ENCODE measurements at regions not wholly inside any gene's neighbourhood (a gene's known extent, or its start where the extent isn't known, plus 50 kb on each side); places are given as distances from the start of the nearest gene placed in this dataset.
"Not testable (repeated sequence)": the region's sequence is repeated elsewhere in the genome, so short reads cannot be mapped to it uniquely, and the experiment has no call there.

GRCh38 chr4:96991083-96991482, 1151.2 kb downstream of the PDHA2 start:
- DNase-seq: no peak

GRCh38 chr4:96992443-96992842, 1150.8 kb downstream of the STPG2 start:
- DNase-seq: no peak

DNA sequence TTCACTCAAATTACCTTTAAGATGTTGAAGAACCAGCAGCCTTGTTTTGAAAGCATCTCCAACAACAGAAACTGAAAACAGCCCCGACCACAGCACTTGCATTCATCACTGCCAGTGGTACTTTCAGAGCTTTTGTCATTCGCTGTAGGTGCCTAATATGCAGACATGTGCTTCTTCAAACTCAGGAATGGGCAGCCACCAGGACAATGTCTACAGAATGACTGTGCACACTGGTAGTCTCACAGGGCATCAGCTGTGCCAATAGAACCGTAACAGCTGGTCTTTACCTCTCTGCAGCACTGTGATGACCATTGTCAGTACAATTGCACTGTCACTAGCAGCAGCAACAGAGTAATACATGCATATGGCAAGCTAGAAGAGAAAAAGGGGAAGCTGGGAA, 1149.7 kb downstream of the STPG2 start:
- no peak for DNase-seq

- DNase-seq: no peak
These were observed 1139.6 kb downstream of the STPG2 start for GRCh38 chr4:97003715-97004114.

GRCh38 chr4:97013309-97013708, 1130.0 kb downstream of the STPG2 start:
- no peak for DNase-seq

GRCh38 chr4:97013711-97014110, 1129.6 kb downstream of the STPG2 start:
- DNase-seq: no peak

DNA sequence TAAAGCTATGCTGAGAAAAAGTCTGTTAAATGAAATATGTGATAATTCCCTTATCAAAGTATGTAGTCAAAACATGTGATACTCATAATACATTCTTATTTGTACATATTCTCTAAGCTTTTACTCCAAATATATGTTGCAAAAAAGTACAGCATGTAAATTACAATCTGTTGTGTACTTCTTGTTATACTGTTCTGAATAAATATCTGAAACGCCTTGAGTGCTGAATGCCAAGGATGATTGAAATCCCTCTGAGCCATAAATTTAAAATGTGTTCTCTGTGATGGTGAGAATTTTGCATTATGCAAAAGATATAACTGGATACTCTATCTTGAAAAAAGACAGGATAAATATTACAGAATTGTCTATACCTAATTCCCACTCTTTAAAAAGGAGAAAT, 1128.0 kb downstream of the STPG2 start:
- no peak for DNase-seq

DNA sequence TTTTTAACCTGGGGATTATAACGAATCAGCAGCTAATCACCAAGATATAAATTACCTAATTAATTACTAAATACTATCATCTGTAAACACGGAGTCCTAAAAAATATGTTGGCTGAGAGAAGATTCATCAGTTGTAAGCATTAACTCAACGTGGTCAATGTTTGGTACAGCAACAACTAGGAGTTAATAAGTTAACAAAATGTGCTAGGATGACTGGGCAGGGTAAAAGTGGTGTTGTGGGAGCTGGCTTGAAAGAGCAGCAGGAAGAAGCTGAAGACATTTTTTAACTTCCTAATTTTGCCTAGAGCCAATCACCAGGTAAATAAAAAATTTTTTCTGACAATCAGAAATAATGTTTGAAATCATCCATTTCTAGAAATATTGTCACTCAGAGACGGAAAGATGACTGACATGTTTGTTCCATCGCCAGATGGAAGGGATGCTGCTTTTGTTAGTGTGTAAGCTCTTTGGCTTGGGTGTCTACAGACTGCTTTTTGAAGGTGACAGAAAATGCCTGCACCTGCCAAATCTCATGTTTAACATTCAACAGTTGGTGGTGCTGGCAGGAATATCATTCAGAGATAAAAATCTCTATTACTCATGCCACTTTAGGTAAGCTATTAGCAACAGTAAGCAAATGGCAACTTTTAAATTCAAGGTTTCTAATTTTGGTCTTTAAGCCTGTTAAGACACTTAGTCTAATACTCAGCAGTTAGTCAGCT, 1126.9 kb downstream of the STPG2 start:
- no peak for DNase-seq

- DNase-seq: no peak
These were observed 1115.4 kb downstream of the STPG2 start for GRCh38 chr4:97027728-97028410.

DNA sequence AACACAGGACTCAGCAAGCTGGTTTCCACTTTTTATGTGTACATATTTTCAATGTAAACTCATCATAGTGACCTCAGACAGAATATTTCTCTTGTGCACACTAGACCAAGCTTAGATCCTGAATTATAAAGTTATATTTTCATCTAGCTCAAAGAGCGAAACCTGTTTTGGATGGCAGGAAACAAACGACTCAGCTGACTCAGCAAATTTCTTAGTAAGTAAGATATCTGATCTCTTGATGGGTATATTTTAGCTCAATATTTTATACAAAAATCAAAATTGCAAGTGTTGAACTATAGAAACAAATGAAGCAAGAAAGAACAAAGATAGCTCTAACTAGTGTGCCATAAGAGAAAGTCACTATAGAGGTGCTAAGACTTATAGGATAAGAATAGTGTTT, 1114.5 kb downstream of the STPG2 start:
- no peak for DNase-seq

DNA sequence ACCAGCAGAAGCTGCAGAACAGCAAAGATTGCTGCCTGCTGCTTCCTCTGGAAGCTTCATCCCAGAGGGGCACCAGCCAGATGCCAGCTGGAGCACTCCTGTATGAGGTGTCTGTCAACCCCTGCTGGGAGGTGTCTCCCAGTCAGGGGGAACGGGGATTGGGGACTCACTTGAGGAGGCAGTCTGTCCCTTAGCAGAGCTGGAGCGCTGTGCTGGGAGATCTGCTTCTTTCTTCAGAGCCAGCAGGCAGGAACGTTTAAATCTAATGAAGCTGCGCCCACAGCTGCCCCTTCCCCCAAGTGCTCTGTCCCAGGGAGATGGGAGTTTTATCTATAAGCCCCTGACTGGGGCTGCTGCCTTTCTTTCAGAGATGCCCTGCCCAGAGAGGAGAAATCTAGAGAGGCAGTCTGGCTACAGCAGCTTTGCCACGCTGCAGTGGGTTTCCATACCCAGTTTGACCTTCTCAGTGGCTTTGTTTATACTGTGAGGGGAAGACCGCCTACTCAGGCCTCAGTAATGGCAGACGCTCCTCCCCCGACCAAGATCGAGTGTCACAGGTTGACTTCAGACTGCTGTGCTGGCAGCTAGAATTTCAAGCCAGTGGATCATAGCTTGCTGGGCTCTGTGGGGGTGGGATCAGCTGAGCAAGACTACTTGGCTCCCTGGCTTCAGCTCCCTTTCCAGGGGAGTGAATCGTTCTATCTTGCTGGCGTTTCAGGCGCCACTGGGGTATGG, 1105.7 kb downstream of the STPG2 start:
- DNase-seq: not testable (repeated sequence)

DNA sequence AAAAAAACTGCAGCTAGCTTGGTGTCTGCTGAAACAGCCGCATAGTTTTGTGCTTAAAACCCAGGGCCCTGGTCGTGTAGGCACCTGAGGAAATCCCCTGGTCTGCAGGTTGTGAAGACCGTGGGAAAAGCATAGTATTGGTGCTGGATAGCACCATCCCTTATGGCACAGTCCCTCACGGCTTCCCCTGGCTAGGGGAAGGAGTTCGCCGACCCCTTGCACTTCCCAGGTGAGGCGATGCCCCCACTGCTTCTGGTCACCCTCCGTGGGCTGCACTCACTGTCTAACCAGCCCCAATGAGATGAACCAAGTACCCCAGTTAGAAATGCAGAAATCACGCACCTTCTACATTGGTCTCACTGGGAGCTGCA, 1105.1 kb downstream of the STPG2 start:
- DNase-seq: no peak

DNA sequence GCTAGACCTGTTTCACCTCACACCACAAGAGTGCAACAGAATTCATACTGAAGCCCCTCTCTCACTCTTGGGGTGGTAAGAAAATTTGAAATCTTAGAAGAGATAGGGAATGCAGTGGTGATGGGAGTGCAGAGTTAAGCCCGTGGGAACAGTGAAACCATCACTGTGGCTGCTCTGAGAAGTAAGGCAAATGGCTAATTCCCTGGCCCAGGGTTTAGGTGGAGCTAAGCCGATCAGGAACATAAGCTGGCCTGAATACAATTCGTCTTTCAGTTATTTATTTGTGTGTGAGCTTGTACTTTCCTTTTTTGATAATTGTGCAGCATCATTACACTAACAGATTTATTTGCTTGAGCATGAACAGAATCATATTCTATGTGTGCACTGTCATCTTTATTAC, 1070.6 kb downstream of the STPG2 start:
- DNase-seq: no peak

DNA sequence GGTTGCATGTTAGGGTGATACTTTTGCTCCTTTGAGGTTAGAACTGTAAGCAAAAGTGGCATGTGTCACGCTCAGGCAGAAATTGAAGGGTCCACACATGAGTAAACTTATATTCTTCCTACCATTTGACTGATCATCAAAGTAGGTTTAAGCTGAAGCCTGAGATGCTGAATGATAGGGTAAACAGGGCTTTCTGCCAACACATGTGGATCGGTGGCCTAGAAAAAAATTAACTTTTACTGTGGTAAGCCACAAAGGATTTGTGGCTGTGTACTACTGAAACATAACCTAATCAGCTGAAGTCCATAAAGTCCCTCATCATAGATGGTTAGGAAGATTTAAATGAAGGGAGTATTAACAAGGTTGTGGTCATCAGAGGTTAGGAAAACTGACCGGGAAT, 1070.1 kb downstream of the STPG2 start:
- DNase-seq: no peak

- no peak for DNase-seq
These were observed 1068.7 kb downstream of the STPG2 start for GRCh38 chr4:97074531-97074930.

DNA sequence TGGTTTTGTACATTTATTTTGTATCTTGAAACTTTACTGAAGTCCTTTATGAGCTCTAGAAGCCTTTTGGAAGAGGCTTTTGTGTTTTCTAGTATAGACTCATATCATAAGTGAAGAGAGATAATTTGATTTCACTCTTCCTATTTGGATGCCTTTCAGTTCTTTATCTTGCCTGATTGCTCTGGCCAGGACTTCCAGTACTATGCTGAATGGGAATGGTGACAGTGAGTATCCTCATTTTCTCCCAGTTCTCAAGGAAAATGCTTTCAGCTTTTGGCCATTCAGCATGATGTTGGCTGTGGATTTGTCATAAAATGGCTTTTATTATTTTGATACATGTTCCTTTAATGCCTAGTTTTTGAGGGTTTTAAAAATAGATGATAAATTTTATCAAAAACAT, 1061.3 kb downstream of the STPG2 start:
- no peak for DNase-seq

GRCh38 chr4:97097036-97097435, 1046.2 kb downstream of the STPG2 start:
- not testable (repeated sequence) for DNase-seq

- not testable (repeated sequence) for DNase-seq
These were observed 1042.1 kb downstream of the STPG2 start for GRCh38 chr4:97101171-97101570.

DNA sequence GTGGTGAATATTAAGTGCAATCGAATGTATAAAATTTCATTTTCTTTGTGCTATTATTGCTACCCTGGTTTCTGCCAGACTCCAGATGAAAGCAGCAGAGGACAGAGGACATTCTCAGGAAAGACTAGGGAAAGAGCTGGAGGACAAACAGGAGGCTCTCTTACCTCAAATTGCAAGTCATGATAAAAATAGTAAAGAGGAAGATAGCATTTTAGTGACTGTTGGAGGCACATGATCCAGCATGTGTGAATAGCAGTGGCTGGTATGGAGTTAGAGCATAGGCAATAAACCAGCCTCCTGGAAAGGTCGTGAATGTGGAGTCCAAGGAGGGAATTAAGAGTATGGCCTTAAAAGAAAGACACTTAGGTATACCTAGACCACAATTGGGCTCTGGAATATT, 1040.0 kb downstream of the STPG2 start:
- DNase-seq: no peak

DNA sequence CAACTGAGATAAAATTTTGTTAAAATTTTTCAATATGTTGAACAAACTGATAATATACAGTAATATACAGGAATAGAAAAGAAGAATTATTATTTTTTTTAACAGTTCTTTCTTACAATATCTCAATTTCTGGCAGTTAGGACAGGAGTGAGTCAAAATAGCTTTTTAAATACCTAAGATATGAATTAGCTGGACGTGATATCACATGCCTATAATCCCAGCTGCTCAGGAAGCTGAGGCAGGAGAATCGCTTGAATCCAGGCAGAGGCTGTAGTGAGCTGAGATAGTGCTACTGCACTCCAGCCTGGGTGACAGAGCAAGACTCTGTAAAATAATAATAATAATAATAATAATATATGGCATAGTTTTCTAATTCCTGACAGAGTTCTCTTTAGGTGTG, 1039.3 kb downstream of the STPG2 start:
- no peak for DNase-seq

DNA sequence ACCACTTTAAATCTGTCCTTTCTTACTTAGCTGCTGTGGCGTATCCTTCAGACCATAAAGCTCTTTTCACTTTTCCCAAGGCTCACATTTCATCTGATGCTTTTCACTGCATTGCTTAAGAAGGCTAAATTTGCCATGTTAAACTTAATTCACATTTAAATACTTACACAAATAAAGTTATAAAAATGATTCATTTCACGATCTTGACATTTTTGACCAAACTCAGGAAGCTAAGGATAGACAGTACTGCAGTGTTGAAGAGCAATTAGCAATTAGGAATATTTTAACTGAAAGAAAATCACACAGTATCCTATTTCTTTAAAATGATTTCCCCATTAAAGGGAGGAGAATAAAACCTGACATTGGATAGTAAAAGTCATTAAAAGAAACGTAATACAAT, 1038.6 kb downstream of the STPG2 start:
- no peak for DNase-seq

DNA sequence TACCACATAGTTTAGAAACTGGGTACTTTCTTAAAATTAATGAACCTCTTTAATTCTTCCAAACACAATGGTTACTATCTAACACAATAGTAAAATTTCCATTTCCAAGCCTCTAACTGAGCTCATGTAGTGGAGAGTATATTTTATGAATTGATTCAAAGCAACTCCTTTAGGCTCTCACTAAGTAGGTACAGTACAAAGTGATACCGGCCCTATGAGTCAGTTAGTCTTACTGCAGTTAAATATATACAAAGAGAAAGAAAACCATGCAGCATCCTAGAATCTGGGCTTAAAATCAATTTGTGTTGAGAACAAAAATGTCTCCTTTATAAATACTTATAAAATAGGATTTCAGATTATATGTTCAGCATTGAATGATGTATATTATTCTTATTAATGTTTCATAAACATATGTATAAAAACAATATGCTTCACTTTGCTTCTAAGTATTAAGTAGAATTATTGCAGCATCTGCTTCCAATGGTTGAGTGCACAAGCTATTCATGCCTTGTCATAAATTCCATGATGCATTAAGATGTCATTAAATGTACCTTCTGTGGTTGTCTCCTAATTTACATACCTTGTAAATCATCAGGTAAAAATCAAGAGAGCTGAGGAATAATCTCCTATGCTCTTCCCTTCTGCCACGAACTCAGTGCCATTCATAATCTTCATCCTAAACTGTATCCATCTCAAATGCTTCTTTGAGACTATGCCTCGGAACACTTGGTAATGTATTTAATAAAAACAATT, 1037.8 kb downstream of the STPG2 start:
- DNase-seq: no peak

GRCh38 chr4:97106161-97106560, 1037.1 kb downstream of the STPG2 start:
- DNase-seq: no peak
